ENCODE measurements at regions not wholly inside any gene's neighbourhood (a gene's known extent, or its start where the extent isn't known, plus 50 kb on each side); places are given as distances from the start of the nearest gene placed in this dataset.
"Not testable (repeated sequence)": the region's sequence is repeated elsewhere in the genome, so short reads cannot be mapped to it uniquely, and the experiment has no call there.

- DNase-seq, result no peak
Measured at GRCh38 chr4:123501733-123502132, 105.1 kb downstream of the SPRY1 start.

- DNase-seq, result peak in 3 of 14 donors; percentile 11 to 23 (median 21)
Measured at GRCh38 chr4:123503698-123504363, 107.2 kb downstream of the SPRY1 start.

- peak in 13 of 14 donors; percentile 22 to 65 (median 34) for DNase-seq
Measured at GRCh38 chr4:123505095-123506010, 108.8 kb downstream of the SPRY1 start.

- DNase-seq, result peak in 1 of 14 donors; percentile 13
Measured at GRCh38 chr4:123506011-123506695, 109.6 kb downstream of the SPRY1 start.

- DNase-seq, result no peak
Measured at GRCh38 chr4:123507376-123507775, 110.8 kb downstream of the SPRY1 start.

DNA sequence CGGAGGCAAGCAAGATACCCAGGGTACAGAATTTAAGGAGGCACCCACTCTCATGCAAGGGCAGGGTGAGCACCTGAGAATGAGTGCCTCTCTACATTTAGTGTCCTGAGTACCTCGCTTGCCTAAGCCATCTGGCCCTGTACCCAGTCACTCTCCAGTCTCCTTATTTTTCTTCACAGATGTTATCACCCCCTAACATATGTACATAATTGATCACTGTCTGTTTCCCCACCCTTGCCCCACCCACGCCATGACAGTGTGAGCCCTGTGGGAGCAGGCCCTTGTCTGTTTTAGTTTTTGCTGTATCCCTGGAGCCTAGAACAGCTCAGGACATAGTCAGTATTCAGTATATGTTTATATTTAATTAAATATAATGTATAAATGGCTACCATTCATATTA is 113.6 kb downstream of the SPRY1 start:
- DNase-seq, result no peak

- DNase-seq, result no peak
Measured at GRCh38 chr4:123510659-123511058, 114.1 kb downstream of the SPRY1 start.

- no peak for DNase-seq
Measured at GRCh38 chr4:123516576-123516975, 120.0 kb downstream of the SPRY1 start.

DNA sequence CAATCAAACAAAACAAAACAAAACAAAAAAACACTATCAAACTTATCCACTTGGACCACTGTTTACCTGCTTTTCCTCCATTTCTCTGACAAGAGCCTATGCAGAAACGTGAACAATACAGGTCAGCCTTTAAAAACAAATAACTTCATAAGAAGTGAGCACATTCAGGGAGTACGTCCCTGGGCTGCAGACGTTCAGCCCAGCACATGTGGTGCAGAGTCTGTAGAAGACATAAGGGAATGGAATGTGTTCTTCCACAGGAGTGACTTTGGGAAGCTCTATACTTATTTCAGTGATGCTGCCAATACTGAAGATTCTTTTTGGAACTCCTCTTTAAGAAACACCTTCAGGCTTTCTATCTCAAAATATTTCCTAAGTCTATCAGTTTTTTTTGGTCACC is 120.6 kb downstream of the SPRY1 start:
- no peak for DNase-seq

DNA sequence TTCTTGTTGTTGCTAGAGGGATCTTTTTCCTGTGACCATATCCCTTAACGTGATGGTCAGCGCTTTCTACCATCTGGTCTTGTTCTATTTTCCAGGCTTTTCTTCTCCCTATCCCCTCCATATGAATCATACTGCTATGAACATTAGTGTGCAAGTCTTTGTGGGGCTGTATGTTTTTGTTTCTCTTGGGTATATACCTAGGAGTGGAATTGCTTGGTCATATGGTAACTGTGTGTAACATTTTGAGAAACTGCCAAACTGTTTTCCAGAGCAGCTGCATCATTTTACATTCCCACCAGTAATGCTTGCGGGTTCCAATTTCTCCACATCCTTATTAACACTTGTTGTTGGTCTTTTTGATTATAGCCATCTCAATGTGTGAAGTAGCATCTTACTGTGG is 121.4 kb downstream of the SPRY1 start:
- DNase-seq, result no peak

- no peak for DNase-seq
Measured at GRCh38 chr4:123520325-123520724, 123.7 kb downstream of the SPRY1 start.

GRCh38 chr4:123522081-123522480 is 125.5 kb downstream of the SPRY1 start:
- DNase-seq, result no peak

DNA sequence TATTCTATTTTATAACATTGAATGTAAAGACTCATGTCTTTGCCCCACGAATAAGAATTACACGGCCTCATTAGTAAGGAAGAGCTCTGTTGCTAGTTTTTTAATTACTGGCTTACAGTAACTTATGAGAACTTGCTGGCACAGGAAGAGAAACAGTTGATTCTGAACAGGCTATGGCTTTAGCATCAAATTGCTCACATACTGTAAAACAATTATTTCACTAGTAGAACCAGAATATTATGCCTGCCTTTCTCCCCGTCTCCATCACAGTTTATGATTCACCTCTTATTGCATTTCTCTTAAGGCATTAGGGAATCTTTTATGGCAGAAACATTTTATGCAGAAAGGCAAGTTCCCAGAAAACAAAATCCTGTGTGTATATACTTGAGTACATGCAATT is 126.1 kb downstream of the SPRY1 start:
- no peak for DNase-seq

GRCh38 chr4:123524958-123525628 is 128.5 kb downstream of the SPRY1 start:
- DNase-seq, result no peak

DNA sequence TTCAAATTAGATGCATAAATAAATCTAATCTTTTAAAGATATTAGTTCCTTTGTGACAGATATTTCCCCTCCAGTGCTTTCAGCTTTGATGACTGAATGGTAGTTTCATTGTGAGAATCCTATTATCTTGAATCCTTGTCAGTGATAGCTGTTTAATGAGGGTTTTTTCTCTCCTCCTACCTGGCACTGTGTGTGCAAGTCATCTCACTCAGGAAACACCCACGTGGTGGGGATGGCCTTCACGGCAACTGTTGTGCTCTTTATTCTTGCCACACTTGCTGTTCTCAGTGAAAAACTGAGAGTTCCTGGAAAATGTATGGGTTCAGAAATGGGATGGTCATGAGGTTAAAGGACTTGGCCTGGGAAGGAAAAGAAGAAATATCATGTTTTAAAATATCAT is 129.9 kb downstream of the SPRY1 start:
- no peak for DNase-seq

GRCh38 chr4:123528501-123529277 is 132.1 kb downstream of the SPRY1 start:
- no peak for DNase-seq

GRCh38 chr4:123529278-123529568 is 132.6 kb downstream of the SPRY1 start:
- no peak for DNase-seq

- DNase-seq, result no peak
Measured at GRCh38 chr4:123530357-123530756, 133.8 kb downstream of the SPRY1 start.

DNA sequence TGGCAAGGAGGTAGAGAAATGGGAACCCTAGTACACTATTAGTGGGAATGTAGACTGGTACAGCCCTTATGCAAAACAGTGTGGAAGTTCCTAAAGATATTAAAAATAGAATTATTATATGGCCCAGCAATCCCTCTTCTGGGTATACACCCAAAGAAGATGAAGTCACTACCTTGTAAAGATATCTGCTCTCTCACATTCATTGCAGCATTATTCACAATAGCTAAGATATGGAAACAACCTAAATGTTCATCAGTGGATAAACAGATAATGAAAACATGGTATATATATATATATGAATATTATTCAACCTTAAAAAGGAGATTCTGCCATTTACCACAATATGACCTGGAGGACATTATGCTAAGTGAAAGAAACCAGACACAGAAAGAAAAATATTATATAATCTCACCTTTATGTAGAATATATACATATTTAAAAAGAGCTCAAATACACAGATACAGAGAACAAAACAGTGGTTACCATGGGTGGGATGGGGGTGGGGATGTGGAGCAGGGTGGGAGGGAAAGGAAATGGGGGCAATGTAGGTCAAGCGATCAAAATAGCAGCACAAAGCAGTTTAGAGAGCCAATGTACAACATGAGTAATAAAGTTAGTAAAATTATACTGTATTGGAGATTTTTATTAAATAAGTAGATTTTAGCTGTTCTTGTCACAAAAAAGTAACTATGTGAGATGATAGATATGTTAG is 138.6 kb downstream of the SPRY1 start:
- no peak for DNase-seq

- no peak for DNase-seq
Measured at GRCh38 chr4:123536225-123536624, 139.6 kb downstream of the SPRY1 start.

GRCh38 chr4:123537906-123538402 is 141.4 kb downstream of the SPRY1 start:
- DNase-seq, result not testable (repeated sequence)
